Keratinocyte (primary cell): ENCODE measurements at regions not wholly inside any gene's neighbourhood (a gene's known extent, or its start where the extent isn't known, plus 50 kb on each side); places are given as distances from the start of the nearest gene placed in this dataset.

Experiments
- DNase-seq: peaks from one replicate; pipeline ENCODE4 v3.0.0-alpha.2; 2011; ENCODE audit warnings: low read depth, missing footprints, low spot score
- FAIRE-seq: peaks from 2 replicates; lab custom pipeline; 2011; peaks lifted over from hg19 to GRCh38; lab: Jason Lieb, UNC
- H2AFZ ChIP-seq: 2 replicates; pipeline ENCODE4 v1.6.0; 2012; ENCODE audit warnings: low read length, control low read depth, inconsistent platforms; ENCODE audit not compliant: control insufficient read depth
- H3K27ac ChIP-seq: 2 replicates; pipeline ENCODE4 v1.5.1; 2011; ENCODE audit warnings: low read length; ENCODE audit not compliant: control insufficient read depth, insufficient read depth
- H3K27me3 ChIP-seq: 3 replicates; pipeline ENCODE4 v1.6.0; 2011; ENCODE audit warnings: low read length; ENCODE audit not compliant: control insufficient read depth, insufficient read depth; ENCODE audit errors: extremely low read depth
- H3K36me3 ChIP-seq, 2 experiments: 2 replicates in 1 of 2; 3 replicates in 1 of 2; pipeline ENCODE4 v1.5.1; 2011; ENCODE audit warnings: low read length in 2 of 2, mild to moderate bottlenecking in 1 of 2; ENCODE audit not compliant: control insufficient read depth in 2 of 2, insufficient read depth in 2 of 2; ENCODE audit errors: extremely low read depth in 1 of 2
- H3K4me1 ChIP-seq: 3 replicates; pipeline ENCODE4 v1.5.1; 2011; ENCODE audit warnings: low read length; ENCODE audit not compliant: control insufficient read depth, insufficient read depth; ENCODE audit errors: extremely low read depth
- H3K4me2 ChIP-seq: 3 replicates; pipeline ENCODE4 v1.6.0; 2011; ENCODE audit warnings: low read depth, low read length; ENCODE audit not compliant: control insufficient read depth, insufficient read depth; ENCODE audit errors: extremely low read depth
- H3K4me3 ChIP-seq, 3 experiments: fragments of 200-600 bp in 1 of 3; sonication (generic) in 1 of 3; 2 replicates in 2 of 3; 3 replicates in 1 of 3; pipeline ENCODE4 v1.5.1; 2011 to 2016; ENCODE audit warnings: low read length in 3 of 3, mild to moderate bottlenecking in 3 of 3, control low read depth in 2 of 3, inconsistent platforms in 1 of 3, low read depth in 1 of 3, mixed read lengths in 1 of 3, mixed run types in 1 of 3, moderate library complexity in 1 of 3; ENCODE audit not compliant: control insufficient read depth in 2 of 3, insufficient read depth in 2 of 3; ENCODE audit errors: extremely low read depth in 1 of 3
- H3K79me2 ChIP-seq: 2 replicates; pipeline ENCODE4 v1.6.0; 2012; ENCODE audit warnings: low read length; ENCODE audit not compliant: control insufficient read depth, insufficient read depth
- H3K9ac ChIP-seq: 3 replicates; pipeline ENCODE4 v1.6.0; 2011; ENCODE audit warnings: low read length; ENCODE audit not compliant: control insufficient read depth, insufficient read depth; ENCODE audit errors: extremely low read depth
- H3K9me1 ChIP-seq: 3 replicates; pipeline ENCODE4 v1.6.0; 2011; ENCODE audit warnings: low read length; ENCODE audit not compliant: control insufficient read depth, insufficient read depth; ENCODE audit errors: extremely low read depth
- H3K9me3 ChIP-seq: 2 replicates; pipeline ENCODE4 v1.5.1; 2012; ENCODE audit warnings: low read depth, low read length; ENCODE audit not compliant: control insufficient read depth
- H4K20me1 ChIP-seq: 3 replicates; pipeline ENCODE4 v1.6.0; 2011; ENCODE audit warnings: low read length; ENCODE audit not compliant: control insufficient read depth, insufficient read depth; ENCODE audit errors: extremely low read depth
- EZH2 ChIP-seq: IDR thresholded peaks from one replicate; pipeline ENCODE4 v1.6.1; 2012; ENCODE audit warnings: inconsistent platforms, mild to moderate bottlenecking, low read length, moderate library complexity
- dilution Hi-C: fragments of 300-500 bp; cut with MboI; formaldehyde crosslinking; loops from one replicate; pipeline ENCODE4 v1.7.0; 2020; ENCODE audit warnings: low sequenced_read_pairs; ENCODE audit not compliant: extremely low pct_ligation_motif_present
- TF ChIP-seq, protein P1 (sequence below), 3 experiments: IDR thresholded peaks in 1 of 3; conservative IDR thresholded peaks in 1 of 3; optimal IDR thresholded peaks in 1 of 3; 2 replicates in 2 of 3; 3 replicates in 1 of 3; pipeline versions ENCODE3 to v1.5.1; 2011; ENCODE audit warnings: low read length in 3 of 3, mild to moderate bottlenecking in 3 of 3, moderate library complexity in 2 of 3, control low read depth in 1 of 3, inconsistent platforms in 1 of 3; ENCODE audit not compliant: insufficient read depth in 2 of 3; ENCODE audit errors: extremely low read depth in 1 of 3

DNA sequence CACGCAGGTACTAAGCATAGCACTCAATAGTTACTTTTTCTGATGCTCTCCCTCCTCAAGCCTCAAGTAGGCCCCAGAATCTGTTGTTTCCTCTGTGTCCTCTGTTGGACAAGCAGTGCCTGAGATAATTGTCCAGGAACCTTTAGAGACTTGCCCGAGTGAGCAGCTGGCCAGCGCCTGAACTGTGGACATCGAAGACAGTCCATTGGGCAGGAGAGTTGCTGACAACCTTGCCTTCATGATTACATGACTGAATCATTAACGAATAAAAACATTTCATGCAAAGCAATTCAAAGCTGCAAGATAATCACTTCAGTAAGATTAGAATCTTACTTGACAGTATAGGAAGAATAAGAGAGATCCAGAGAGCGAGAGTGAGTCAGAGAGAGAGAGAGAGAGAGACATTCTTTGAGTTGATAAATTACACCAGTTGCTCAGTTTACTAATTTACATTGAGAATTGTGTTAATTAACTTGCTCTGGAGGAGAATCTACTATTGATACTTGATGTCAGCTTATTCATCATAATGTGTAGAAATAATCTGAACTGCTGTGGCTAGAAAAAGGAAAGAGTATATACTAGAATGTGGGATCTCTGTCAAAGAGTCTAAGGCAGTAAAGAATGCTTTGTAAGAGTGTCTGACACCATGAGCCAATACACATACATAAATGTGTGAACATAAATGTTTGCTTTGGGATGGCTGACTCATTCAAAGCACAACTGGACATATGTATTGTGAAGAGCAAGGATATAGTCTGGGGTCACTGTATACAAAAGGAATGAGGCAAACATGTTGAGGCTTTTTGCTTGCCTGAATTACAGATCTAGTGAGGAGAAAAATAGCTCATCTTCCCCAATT lies 216.0 kb downstream of the ZNF326 start:
- dilution Hi-C loops: no loop called here
- Histone ChIP-seq H3K27ac (no peak overlapping the region), H4K20me1 (no peaks in the 10 kb centered on the region), H3K36me3 (no peaks in the 10 kb centered on the region), H3K4me2 (no peak overlapping the region), H2AFZ (no peak overlapping the region), H3K4me3 (no peak overlapping the region), H3K9me1 (no peaks in the 10 kb centered on the region), H3K27me3 (no peaks in the 10 kb centered on the region), H3K79me2 (no peaks in the 10 kb centered on the region), H3K4me1 (no peaks in the 10 kb centered on the region), H3K9me3 (no peaks in the 10 kb centered on the region), H3K9ac (no peak overlapping the region)
- no peak for DNase-seq
- no peak for FAIRE-seq
- TF ChIP-seq, protein P1, sequence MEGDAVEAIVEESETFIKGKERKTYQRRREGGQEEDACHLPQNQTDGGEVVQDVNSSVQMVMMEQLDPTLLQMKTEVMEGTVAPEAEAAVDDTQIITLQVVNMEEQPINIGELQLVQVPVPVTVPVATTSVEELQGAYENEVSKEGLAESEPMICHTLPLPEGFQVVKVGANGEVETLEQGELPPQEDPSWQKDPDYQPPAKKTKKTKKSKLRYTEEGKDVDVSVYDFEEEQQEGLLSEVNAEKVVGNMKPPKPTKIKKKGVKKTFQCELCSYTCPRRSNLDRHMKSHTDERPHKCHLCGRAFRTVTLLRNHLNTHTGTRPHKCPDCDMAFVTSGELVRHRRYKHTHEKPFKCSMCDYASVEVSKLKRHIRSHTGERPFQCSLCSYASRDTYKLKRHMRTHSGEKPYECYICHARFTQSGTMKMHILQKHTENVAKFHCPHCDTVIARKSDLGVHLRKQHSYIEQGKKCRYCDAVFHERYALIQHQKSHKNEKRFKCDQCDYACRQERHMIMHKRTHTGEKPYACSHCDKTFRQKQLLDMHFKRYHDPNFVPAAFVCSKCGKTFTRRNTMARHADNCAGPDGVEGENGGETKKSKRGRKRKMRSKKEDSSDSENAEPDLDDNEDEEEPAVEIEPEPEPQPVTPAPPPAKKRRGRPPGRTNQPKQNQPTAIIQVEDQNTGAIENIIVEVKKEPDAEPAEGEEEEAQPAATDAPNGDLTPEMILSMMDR (optimal IDR thresholded peaks at IDR 0.05 in 1 of 3, IDR thresholded peaks at IDR 0.05 in 1 of 3, conservative IDR thresholded peaks at IDR 0.05 in 1 of 3; ENCODE audit: extremely low read depth in 1 of 3, insufficient read depth in 2 of 3, low read length in 3 of 3): no peak
- no peak for TF ChIP-seq EZH2

DNA sequence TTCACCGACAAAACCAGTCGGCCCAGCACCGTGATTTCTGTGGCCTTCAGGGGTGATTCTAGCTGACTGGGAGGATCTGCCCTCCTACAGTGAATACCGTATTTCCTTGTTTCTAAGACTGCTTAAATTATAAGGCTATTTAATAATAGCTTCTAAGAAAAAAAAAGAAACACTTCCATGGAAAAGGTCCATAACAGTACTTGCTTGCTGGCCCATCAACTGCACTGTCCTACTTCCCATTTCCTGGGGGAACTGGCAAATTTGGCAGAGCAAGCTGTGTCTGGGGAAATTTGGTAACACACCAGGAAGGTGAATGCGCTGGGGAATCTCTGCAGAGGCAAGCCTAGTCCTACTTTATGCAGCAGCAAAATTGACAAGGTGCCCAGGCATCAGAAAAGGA lies 214.0 kb downstream of the ZNF326 start:
- Histone ChIP-seq H3K4me1 (no peaks in the 10 kb centered on the region), H3K9ac (no peak overlapping the region), H3K4me2 (no peak overlapping the region), H2AFZ (no peak overlapping the region), H3K27me3 (no peaks in the 10 kb centered on the region), H3K4me3 (no peak overlapping the region), H3K9me3 (no peaks in the 10 kb centered on the region), H3K36me3 (no peaks in the 10 kb centered on the region), H3K9me1 (no peaks in the 10 kb centered on the region), H3K27ac (no peak overlapping the region), H3K79me2 (no peaks in the 10 kb centered on the region), H4K20me1 (no peaks in the 10 kb centered on the region)
- FAIRE-seq: no peak
- DNase-seq: no peak
- dilution Hi-C loops: no loop called here
- TF ChIP-seq, protein P1 (optimal IDR thresholded peaks at IDR 0.05 in 1 of 3, IDR thresholded peaks at IDR 0.05 in 1 of 3, conservative IDR thresholded peaks at IDR 0.05 in 1 of 3; ENCODE audit: extremely low read depth in 1 of 3, insufficient read depth in 2 of 3, low read length in 3 of 3): no peak
- no peak for TF ChIP-seq EZH2
